GM12878 (cell line): ENCODE measurements at regions not wholly inside any gene's neighbourhood (a gene's known extent, or its start where the extent isn't known, plus 50 kb on each side); places are given as distances from the start of the nearest gene placed in this dataset.

Experiments used
- ATAC-seq: fragments of 200-7000 bp; cut with Tn5 transposase; 3 replicates; pipeline ENCODE4 v1.9.1; 2020; ENCODE audit warnings: mild to moderate bottlenecking, moderate library complexity
- BruUV-seq: library from RNA; stranded (reverse); fragments of 400-500 nt; replicated peaks from 2 replicates; lab custom pipeline; 2021; lab: Mats Ljungman, UMichigan
- CTCF ChIA-PET: fragments of 300-600 bp; sonication (Branson Sonifier 250); formaldehyde crosslinking; extraction: SDS; loops from one replicate; lab custom pipeline; 2021; ENCODE audit warnings: inconsistent platforms; lab: Yijun Ruan, JAX
- POLR2A ChIA-PET: fragments of 350-600 bp; formaldehyde crosslinking; extraction: SDS; loops from one replicate; lab custom pipeline; 2021; ENCODE audit warnings: inconsistent platforms; lab: Charles Lee
- RAD21 ChIA-PET: fragments of 300-600 bp; sonication (Branson Sonifier 250); formaldehyde crosslinking; loops from one replicate; lab custom pipeline; 2023; ENCODE audit warnings: antibody characterized with exemption; ENCODE audit not compliant: unreplicated experiment; lab: Charles Lee
- SMC1A ChIA-PET: fragments of 300-600 bp; sonication (Branson Sonifier 250); formaldehyde crosslinking; loops from one replicate; lab custom pipeline; 2023; ENCODE audit not compliant: unreplicated experiment, uncharacterized antibody; lab: Charles Lee
- DNase-seq: peaks from one replicate; pipeline ENCODE4 v3.0.0-alpha.2; 2011; ENCODE audit warnings: low read depth, low spot score
- FAIRE-seq: peaks from 3 replicates; lab custom pipeline; 2011; peaks lifted over from hg19 to GRCh38; lab: Jason Lieb, UNC
- H2AFZ ChIP-seq: 2 replicates; pipeline ENCODE4 v1.6.0; 2011; ENCODE audit warnings: low read depth, low read length, control low read depth; ENCODE audit not compliant: control insufficient read depth
- H3K27ac ChIP-seq: 2 replicates; pipeline ENCODE4 v1.5.1; 2011; ENCODE audit warnings: control low read depth; ENCODE audit not compliant: control insufficient read depth, insufficient read depth
- H3K27me3 ChIP-seq, 2 experiments: replicated peaks in 1 of 2; 2 replicates each; pipeline versions ENCODE4 v1.6.0 to v1.6.1; 2011; ENCODE audit warnings: low read length in 1 of 2; ENCODE audit not compliant: control insufficient read depth in 2 of 2, insufficient read depth in 2 of 2
- H3K36me3 ChIP-seq, 2 experiments: 2 replicates each; pipeline ENCODE4 v1.5.1; 2011; ENCODE audit warnings: low read length in 1 of 2; ENCODE audit not compliant: control insufficient read depth in 2 of 2, insufficient read depth in 2 of 2
- H3K4me1 ChIP-seq: 2 replicates; pipeline ENCODE4 v1.6.1; 2011; ENCODE audit warnings: mild to moderate bottlenecking, low read length, moderate library complexity, mixed read lengths; ENCODE audit not compliant: control insufficient read depth, insufficient read depth
- H3K4me2 ChIP-seq: 2 replicates; pipeline ENCODE4 v1.6.0; 2011; ENCODE audit warnings: control low read depth; ENCODE audit not compliant: control insufficient read depth, insufficient read depth
- H3K4me3 ChIP-seq: fragments of 200-600 bp; sonication (generic); 2 replicates; pipeline ENCODE4 v1.5.1; 2016
- H3K79me2 ChIP-seq: 2 replicates; pipeline ENCODE4 v1.6.0; 2011; ENCODE audit warnings: low read length; ENCODE audit not compliant: control insufficient read depth, insufficient read depth
- H3K9ac ChIP-seq: 2 replicates; pipeline ENCODE4 v1.8.0; 2011; ENCODE audit warnings: low read length, control low read depth, mixed read lengths; ENCODE audit not compliant: control insufficient read depth, insufficient read depth
- H3K9me3 ChIP-seq: replicated peaks from 3 replicates; pipeline ENCODE4 v1.5.1; 2011; ENCODE audit warnings: mild to moderate bottlenecking, low read length; ENCODE audit not compliant: control insufficient read depth, insufficient read depth
- H4K20me1 ChIP-seq: 2 replicates; pipeline ENCODE4 v1.6.0; 2011; ENCODE audit not compliant: control insufficient read depth, insufficient read depth
- ATF2 ChIP-seq: IDR thresholded peaks from 2 replicates; pipeline ENCODE4 v1.6.1; 2012; ENCODE audit warnings: low read length, inconsistent platforms
- ATF3 ChIP-seq: IDR thresholded peaks from 2 replicates; pipeline ENCODE4 v1.6.1; 2011; ENCODE audit warnings: low read depth, mild to moderate bottlenecking, low read length, moderate library complexity, borderline replicate concordance; ENCODE audit errors: extremely low read depth
- CHD4 ChIP-seq: fragments of 200-600 bp; sonication (generic); IDR thresholded peaks from 2 replicates; pipeline ENCODE4 v1.6.1; 2016; ENCODE audit warnings: mild to moderate bottlenecking
- ESRRA ChIP-seq: IDR thresholded peaks from 2 replicates; pipeline ENCODE4 v1.6.1; 2012; ENCODE audit warnings: mild to moderate bottlenecking, low read length, improper control_type of control experiment
- FOXK2 ChIP-seq: fragments of 450-650 bp; IDR thresholded peaks from 2 replicates; pipeline ENCODE4 v1.6.1; 2017; ENCODE audit warnings: mild to moderate bottlenecking, moderate library complexity
- GABPA ChIP-seq: IDR thresholded peaks from 2 replicates; pipeline ENCODE4 v1.6.1; 2014; ENCODE audit warnings: antibody characterized with exemption, low read depth, mild to moderate bottlenecking, inconsistent platforms
- GATAD2B ChIP-seq: fragments of 450-650 bp; conservative IDR thresholded peaks from 2 replicates; pipeline ENCODE4 v1.6.1; 2017; ENCODE audit warnings: low read depth, mild to moderate bottlenecking, moderate library complexity
- HDAC6 ChIP-seq: fragments of 200-600 bp; sonication (generic); IDR thresholded peaks from one replicate; pipeline ENCODE4 v1.8.0; 2017; ENCODE audit warnings: antibody characterized with exemption; ENCODE audit not compliant: unreplicated experiment
- JUNB ChIP-seq: IDR thresholded peaks from 2 replicates; pipeline ENCODE4 v1.6.1; 2016; ENCODE audit warnings: antibody characterized with exemption, mild to moderate bottlenecking
- MEF2A ChIP-seq: IDR thresholded peaks from 2 replicates; pipeline ENCODE4 v1.6.1; 2011; ENCODE audit warnings: low read depth, mild to moderate bottlenecking, low read length, moderate library complexity; ENCODE audit not compliant: insufficient read depth
- MTA3 ChIP-seq: IDR thresholded peaks from 2 replicates; pipeline ENCODE4 v1.6.1; 2012; ENCODE audit warnings: low read length, inconsistent platforms, borderline replicate concordance
- NR2F1 ChIP-seq: fragments of 450-650 bp; conservative IDR thresholded peaks from 2 replicates; pipeline ENCODE4 v1.6.1; 2017; ENCODE audit warnings: mild to moderate bottlenecking
- POLR2AphosphoS2 ChIP-seq: IDR thresholded peaks from 2 replicates; pipeline ENCODE4 v1.6.1; 2011; ENCODE audit warnings: low read depth, mild to moderate bottlenecking, low read length, improper control_type of control experiment, moderate library complexity
- RAD21 ChIP-seq: IDR thresholded peaks from 2 replicates; pipeline ENCODE4 v1.6.1; 2011; ENCODE audit warnings: mild to moderate bottlenecking, low read depth, low read length, moderate library complexity; ENCODE audit not compliant: insufficient read depth
- SREBF2 ChIP-seq: IDR thresholded peaks from 2 replicates; pipeline ENCODE4 v1.6.1; 2012; ENCODE audit warnings: mild to moderate bottlenecking, low read length
- STAT3 ChIP-seq: IDR thresholded peaks from 2 replicates; pipeline ENCODE4 v1.6.1; 2011; ENCODE audit warnings: low read depth, low read length, improper control_type of control experiment
- USF1 ChIP-seq: IDR thresholded peaks from 2 replicates; pipeline ENCODE4 v1.6.1; 2011; ENCODE audit warnings: borderline replicate concordance, low read depth, mild to moderate bottlenecking, moderate library complexity, mixed read lengths, low read length; ENCODE audit not compliant: insufficient read depth; ENCODE audit errors: extremely low read length
- ZNF592 ChIP-seq: fragments of 450-650 bp; IDR thresholded peaks from 2 replicates; pipeline ENCODE4 v1.6.1; 2017; ENCODE audit warnings: mild to moderate bottlenecking, moderate library complexity
- ZNF622 ChIP-seq: fragments of 450-650 bp; IDR thresholded peaks from 2 replicates; pipeline ENCODE4 v1.6.1; 2017; ENCODE audit warnings: mild to moderate bottlenecking, inconsistent platforms
- ZZZ3 ChIP-seq: IDR thresholded peaks from 2 replicates; pipeline ENCODE4 v1.6.1; 2011; ENCODE audit warnings: low read depth; ENCODE audit not compliant: control insufficient read depth, insufficient read length
- WGBS: methylation state at CpG from one replicate; pipeline ENCODE4 v1.1.6; 2016; ENCODE audit warnings: low lambda C conversion rate; ENCODE audit not compliant: insufficient replicate concordance, insufficient coverage; ENCODE audit errors: missing lambda C conversion rate; 5-methylcytosine and 5-hydroxymethylcytosine counted together
- in situ Hi-C: fragments of 300-500 bp; cut with MboI; formaldehyde crosslinking; loops from 9 replicates; pipeline ENCODE4 v1.14.3; 2018; ENCODE audit warnings: mixed read lengths
- intact Hi-C: fragments of 100-400 bp; cut with micrococcal nuclease; formaldehyde crosslinking; loops from one replicate; pipeline ENCODE4 v1.14.2; 2022; ENCODE audit not compliant: unreplicated experiment

- Histone ChIP-seq H2AFZ (no peak overlapping the region), H3K27me3 (no peaks in the 10 kb centered on the region), H3K4me1 (no peaks in the 10 kb centered on the region), H3K4me3 (no peak overlapping the region)
- intact Hi-C loops (no loop called here), in situ Hi-C loops (no loop called here)
- CTCF ChIA-PET = interaction anchor here (0.6 kb wide), 1 partner anchor 134 kb away, joined by 3 read pairs; no protein-coding TSS in a partner anchor
- FAIRE-seq (no peak), DNase-seq (no peak)
- SMC1A ChIA-PET = interaction anchor here (0.9 kb wide), 1 partner anchor 8 kb away, joined by 3 read pairs; no protein-coding TSS in a partner anchor
- POLR2A ChIA-PET = no interaction called here
- RAD21 ChIA-PET = no interaction called here
- TF ChIP-seq ZZZ3 (no peak), NR2F1 (no peak), GATAD2B (no peak), ZNF592 (no peak), RAD21 (no peak), POLR2AphosphoS2 (no peak), GABPA (no peak), ATF3 (no peak), MEF2A (no peak), SREBF2 (no peak), JUNB (no peak), MTA3 (no peak), ZNF622 (no peak), ATF2 (no peak), HDAC6 (no peak), FOXK2 (no peak), CHD4 (no peak), ESRRA (no peak), USF1 (no peak), STAT3 (no peak)
- TF ChIP-seq, all 136 proteins: peak for 0
- ATAC-seq = no peak
- Histone ChIP-seq H3K27ac (no peak overlapping the region), H3K9me3 (no peaks in the 10 kb centered on the region), H3K4me2 (no peak overlapping the region), H4K20me1 (no peaks in the 10 kb centered on the region), H3K36me3 (no peaks in the 10 kb centered on the region), H3K79me2 (no peaks in the 10 kb centered on the region), H3K9ac (no peak overlapping the region)
- 55% methylated on average over 1 of the region's 1 CpG for WGBS
- no TSS peak for BruUV-seq
These were observed 59.6 kb upstream of the DRP2 start for GRCh38 chrX:101160001-101160400.
